ENCODE measurements at regions not wholly inside any gene's neighbourhood (a gene's known extent, or its start where the extent isn't known, plus 50 kb on each side); places are given as distances from the start of the nearest gene placed in this dataset.

GRCh38 chr6:112800439-112800838, 453.3 kb downstream of the RFPL4B start:
- no peak overlapping the region for H3K4me2 ChIP-seq
- DNase-seq: no peak

DNA sequence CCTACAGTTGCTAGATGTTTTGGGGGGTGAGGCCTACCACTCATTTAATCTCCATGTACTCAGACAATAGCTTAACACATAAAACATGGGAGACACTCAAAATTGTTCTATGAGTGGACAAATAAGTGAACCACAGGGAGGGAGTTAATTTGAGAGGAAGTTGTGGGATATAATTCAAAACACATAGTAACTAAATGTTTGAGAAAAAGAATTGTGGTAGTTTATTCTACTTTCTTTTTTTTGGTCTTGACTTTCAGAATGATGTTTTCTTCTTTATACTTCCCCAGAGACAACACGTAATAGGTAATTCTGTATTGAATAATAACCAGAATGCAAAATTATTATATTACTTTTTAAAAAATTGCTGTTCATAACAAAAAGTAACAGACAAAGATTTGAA, 453.8 kb downstream of the RFPL4B start:
- H3K79me2 ChIP-seq (ENCODE audit: insufficient read depth): no peaks in the 10 kb centered on the region
- CTCF ChIA-PET: interaction anchor here (1.5 kb wide), 1 partner anchor 1058 kb away, joined by 5 read pairs; no protein-coding TSS in a partner anchor
- no peak overlapping the region for H3K9ac ChIP-seq
- 96% methylated on average over 1 of the region's 1 CpG for WGBS (ENCODE audit: low lambda C conversion rate)
- no peaks in the 10 kb centered on the region for H3K27me3 ChIP-seq (ENCODE audit: insufficient read depth)
- H3K4me1 ChIP-seq (ENCODE audit: control insufficient read depth in 1 of 2, insufficient read depth in 2 of 2, low read depth in 1 of 2, low read length in 1 of 2): peaks cover 0 to 8% of the 10 kb centered on the region in 2 experiments; a peak in 2 of 4 replicates
- no peak overlapping the region for H3K4me3 ChIP-seq (ENCODE audit: low read depth in 2 of 2, low read length in 1 of 2)
- H3K9me2 ChIP-seq: no peaks in the 10 kb centered on the region
- H3K27ac ChIP-seq (ENCODE audit: low read depth in 2 of 2, low read length in 1 of 2): peak overlapping the region; percentile 34 to 85; a peak in 3 of 4 replicates
- H3K36me3 ChIP-seq (replicated peaks in 1 of 2; ENCODE audit: control insufficient read depth in 1 of 2, insufficient read depth in 2 of 2, low read length in 1 of 2): no peaks in the 10 kb centered on the region
- peaks cover 24% of the 10 kb centered on the region for H3F3A ChIP-seq (replicated peaks; ENCODE audit: insufficient read depth)
- H3K9me3 ChIP-seq: no peaks in the 10 kb centered on the region
- no peaks in the 10 kb centered on the region for H4K20me1 ChIP-seq (ENCODE audit: insufficient read depth)
- POLR2A ChIA-PET: no interaction called here
- peak overlapping the region; percentile 42; the same call in 1 of the 2 replicates for H2AFZ ChIP-seq (ENCODE audit: low read depth)
- no peak for DNase-seq
- H3K4me2 ChIP-seq: no peak overlapping the region
- TF ChIP-seq NRF1 (IDR thresholded peaks at IDR 0.05; ENCODE audit: low read depth, low read length): no peak
- no peak for TF ChIP-seq ELF1 (IDR thresholded peaks at IDR 0.05)
- TF ChIP-seq YY1 (IDR thresholded peaks at IDR 0.05; ENCODE audit: low read depth): no peak

More at GRCh38 chr6:112800439-112800838, 453.3 kb downstream of the RFPL4B start:
- WGBS (ENCODE audit: low lambda C conversion rate): 79% methylated on average over 1 of the region's 1 CpG
- no peaks in the 10 kb centered on the region for H3K27me3 ChIP-seq (ENCODE audit: insufficient read depth)
- H3K4me1 ChIP-seq (ENCODE audit: control insufficient read depth in 1 of 2, insufficient read depth in 2 of 2, low read depth in 1 of 2, low read length in 1 of 2): peaks cover 0 to 8% of the 10 kb centered on the region in 2 experiments; a peak in 2 of 4 replicates
- H3K4me3 ChIP-seq (ENCODE audit: low read depth in 2 of 2, low read length in 1 of 2): no peak overlapping the region
- H3F3A ChIP-seq (replicated peaks; ENCODE audit: insufficient read depth): peaks cover 24% of the 10 kb centered on the region
- ChIA-PET CTCF (interaction anchor here (0.6 kb wide), 1 partner anchor 699 kb away, joined by 4 read pairs; no protein-coding TSS in a partner anchor), POLR2A (no interaction called here)
- H3K9me2 ChIP-seq: no peaks in the 10 kb centered on the region
- H3K9me3 ChIP-seq: no peaks in the 10 kb centered on the region
- H3K9ac ChIP-seq: no peak overlapping the region
- H3K79me2 ChIP-seq (ENCODE audit: insufficient read depth): no peaks in the 10 kb centered on the region
- H3K36me3 ChIP-seq (replicated peaks in 1 of 2; ENCODE audit: control insufficient read depth in 1 of 2, insufficient read depth in 2 of 2, low read length in 1 of 2): no peaks in the 10 kb centered on the region
- H4K20me1 ChIP-seq (ENCODE audit: insufficient read depth): no peaks in the 10 kb centered on the region
- peak overlapping the region; percentile 42; the same call in 1 of the 2 replicates for H2AFZ ChIP-seq (ENCODE audit: low read depth)
- TF ChIP-seq GABPA (IDR thresholded peaks at IDR 0.05; ENCODE audit: low read depth) (no peak), MEF2A (IDR thresholded peaks at IDR 0.05; ENCODE audit: borderline replicate concordance, low read depth) (no peak), RFX5 (IDR thresholded peaks at IDR 0.05; ENCODE audit: low read length) (no peak), POLR2AphosphoS5 (IDR thresholded peaks at IDR 0.05; ENCODE audit: low read depth, low read length) (no peak), JUND (IDR thresholded peaks at IDR 0.05) (no peak), NFIC (IDR thresholded peaks at IDR 0.05; ENCODE audit: borderline replicate concordance) (no peak), CHD2 (IDR thresholded peaks at IDR 0.05; ENCODE audit: low read length, partially characterized antibody) (no peak), TEAD4 (IDR thresholded peaks at IDR 0.05; ENCODE audit: borderline replicate concordance, insufficient read depth) (no peak), MAX (IDR thresholded peaks at IDR 0.05; ENCODE audit: low read depth) (no peak)
- TF ChIP-seq, protein P1, sequence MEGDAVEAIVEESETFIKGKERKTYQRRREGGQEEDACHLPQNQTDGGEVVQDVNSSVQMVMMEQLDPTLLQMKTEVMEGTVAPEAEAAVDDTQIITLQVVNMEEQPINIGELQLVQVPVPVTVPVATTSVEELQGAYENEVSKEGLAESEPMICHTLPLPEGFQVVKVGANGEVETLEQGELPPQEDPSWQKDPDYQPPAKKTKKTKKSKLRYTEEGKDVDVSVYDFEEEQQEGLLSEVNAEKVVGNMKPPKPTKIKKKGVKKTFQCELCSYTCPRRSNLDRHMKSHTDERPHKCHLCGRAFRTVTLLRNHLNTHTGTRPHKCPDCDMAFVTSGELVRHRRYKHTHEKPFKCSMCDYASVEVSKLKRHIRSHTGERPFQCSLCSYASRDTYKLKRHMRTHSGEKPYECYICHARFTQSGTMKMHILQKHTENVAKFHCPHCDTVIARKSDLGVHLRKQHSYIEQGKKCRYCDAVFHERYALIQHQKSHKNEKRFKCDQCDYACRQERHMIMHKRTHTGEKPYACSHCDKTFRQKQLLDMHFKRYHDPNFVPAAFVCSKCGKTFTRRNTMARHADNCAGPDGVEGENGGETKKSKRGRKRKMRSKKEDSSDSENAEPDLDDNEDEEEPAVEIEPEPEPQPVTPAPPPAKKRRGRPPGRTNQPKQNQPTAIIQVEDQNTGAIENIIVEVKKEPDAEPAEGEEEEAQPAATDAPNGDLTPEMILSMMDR (IDR thresholded peaks at IDR 0.05): no peak
- peak overlapping the region; percentile 34 to 85; a peak in 3 of 4 replicates for H3K27ac ChIP-seq (ENCODE audit: low read depth in 2 of 2, low read length in 1 of 2)

Data from SK-N-SH (cell line).